PC-3 (cell line): ENCODE measurements at regions not wholly inside any gene's neighbourhood (a gene's known extent, or its start where the extent isn't known, plus 50 kb on each side); places are given as distances from the start of the nearest gene placed in this dataset.

Experiments used
- ATAC-seq: fragments of 200-7000 bp; cut with Tn5 transposase; 2 replicates; pipeline ENCODE4 v1.9.1; 2020; ENCODE audit warnings: mild to moderate bottlenecking, moderate library complexity
- BruUV-seq: library from RNA; stranded (reverse); fragments of 400-500 nt; replicated peaks from 2 replicates; lab custom pipeline; 2021; lab: Mats Ljungman, UMichigan
- CTCF ChIA-PET: fragments of 300-600 bp; sonication (Branson Sonifier 250); formaldehyde crosslinking; loops from one replicate; lab custom pipeline; 2022; ENCODE audit warnings: antibody characterized with exemption; lab: Charles Lee
- POLR2A ChIA-PET: fragments of 300-600 bp; sonication (Branson Sonifier 250); formaldehyde crosslinking; loops from one replicate; lab custom pipeline; 2022; ENCODE audit warnings: antibody characterized with exemption; ENCODE audit not compliant: unreplicated experiment; lab: Charles Lee
- DNase-seq: peaks from one replicate; pipeline ENCODE4 v3.0.0-alpha.2; 2015
- H2AFZ ChIP-seq: fragments of 300-600 bp; sonication (generic); 2 replicates; pipeline ENCODE4 v1.6.0; 2016; ENCODE audit warnings: antibody characterized with exemption, low read length
- H3F3A ChIP-seq: fragments of 300-600 bp; sonication (generic); one replicate; pipeline ENCODE4 v1.6.0; 2017; ENCODE audit warnings: antibody characterized with exemption, low read length, control low read depth, mild to moderate bottlenecking; ENCODE audit not compliant: unreplicated experiment
- H3K27ac ChIP-seq: fragments of 300-600 bp; sonication (generic); 2 replicates; pipeline ENCODE4 v1.5.1; 2016; ENCODE audit warnings: mild to moderate bottlenecking, low read length
- H3K27me3 ChIP-seq: fragments of 300-600 bp; sonication (generic); 2 replicates; pipeline ENCODE4 v1.6.1; 2016; ENCODE audit warnings: low read length, mixed read lengths
- H3K36me3 ChIP-seq: fragments of 300-600 bp; sonication (generic); 2 replicates; pipeline ENCODE4 v1.6.1; 2016; ENCODE audit warnings: low read depth, mixed run types, low read length, mixed read lengths
- H3K4me1 ChIP-seq: fragments of 300-600 bp; sonication (generic); 2 replicates; pipeline ENCODE4 v1.5.1; 2016; ENCODE audit warnings: low read length; ENCODE audit not compliant: insufficient read depth
- H3K4me2 ChIP-seq: fragments of 300-600 bp; sonication (generic); 2 replicates; pipeline ENCODE4 v1.6.0; 2016; ENCODE audit warnings: low read length
- H3K4me3 ChIP-seq: fragments of 300-600 bp; sonication (generic); 2 replicates; pipeline ENCODE4 v1.5.1; 2016; ENCODE audit warnings: mild to moderate bottlenecking, low read length, mixed read lengths
- H3K79me2 ChIP-seq: fragments of 300-600 bp; sonication (generic); 2 replicates; pipeline ENCODE4 v1.6.1; 2017; ENCODE audit warnings: low read length, mixed read lengths
- H3K9ac ChIP-seq: fragments of 300-600 bp; sonication (generic); 2 replicates; pipeline ENCODE4 v1.6.0; 2016; ENCODE audit warnings: mild to moderate bottlenecking, low read length
- H3K9me2 ChIP-seq: fragments of 300-600 bp; sonication (generic); replicated peaks from 2 replicates; pipeline ENCODE4 v1.6.1; 2016; ENCODE audit warnings: mixed run types, low read length, mixed read lengths
- H3K9me3 ChIP-seq: fragments of 300-600 bp; sonication (generic); 2 replicates; pipeline ENCODE4 v1.6.1; 2016; ENCODE audit warnings: low read length, mixed read lengths
- H4K20me1 ChIP-seq: fragments of 300-600 bp; sonication (generic); 2 replicates; pipeline ENCODE4 v1.6.1; 2016; ENCODE audit warnings: low read length, mixed read lengths
- CTCF ChIP-seq: fragments of 300-600 bp; sonication (generic); conservative IDR thresholded peaks from 2 replicates; pipeline ENCODE4 v1.5.1; 2017; ENCODE audit warnings: antibody characterized with exemption, low read depth, mild to moderate bottlenecking, low read length
- EZH2 ChIP-seq: fragments of 300-600 bp; sonication (generic); IDR thresholded peaks from one replicate; pipeline ENCODE4 v1.6.1; 2017; ENCODE audit warnings: antibody characterized with exemption, mild to moderate bottlenecking, low read length; ENCODE audit not compliant: unreplicated experiment
- EZH2phosphoT487 ChIP-seq: fragments of 300-600 bp; sonication (generic); IDR thresholded peaks from 2 replicates; pipeline ENCODE4 v1.6.1; 2018; ENCODE audit warnings: mild to moderate bottlenecking, antibody characterized with exemption, low read length, borderline replicate concordance
- intact Hi-C: fragments of 100-400 bp; cut with micrococcal nuclease; formaldehyde crosslinking; loops from 2 replicates; pipeline ENCODE4 v1.9.0; 2023

- H2AFZ ChIP-seq = no peak overlapping the region
- BruUV-seq = no TSS peak
- H3K27ac ChIP-seq = no peak overlapping the region
- no peak overlapping the region for H3K9ac ChIP-seq
- CTCF ChIA-PET = no interaction called here
- no peaks in the 10 kb centered on the region for H3K79me2 ChIP-seq
- no peaks in the 10 kb centered on the region for H3F3A ChIP-seq
- DNase-seq (no peak), ATAC-seq (no peak)
- POLR2A ChIA-PET = no interaction called here
- H3K4me3 ChIP-seq = no peak overlapping the region
- H3K27me3 ChIP-seq = peaks cover 6% of the 10 kb centered on the region; the same call in 1 of the 2 replicates
- no peak overlapping the region for H3K4me2 ChIP-seq
- H3K4me1 ChIP-seq = no peaks in the 10 kb centered on the region
- 0 out of 2 replicates have a peak, but pooled peaks cover 6% of the 10 kb centered on the region for H3K9me3 ChIP-seq
- intact Hi-C loops = no loop called here
- no peaks in the 10 kb centered on the region for H3K36me3 ChIP-seq
- TF ChIP-seq CTCF (no peak), EZH2phosphoT487 (no peak), EZH2 (no peak)
- H3K9me2 ChIP-seq = no peaks in the 10 kb centered on the region
- no peaks in the 10 kb centered on the region for H4K20me1 ChIP-seq
These were observed 451.4 kb downstream of the EIPR1 start for GRCh38 chr2:2926009-2926857.

- Histone ChIP-seq H4K20me1 (no peaks in the 10 kb centered on the region), H3K9me2 (no peaks in the 10 kb centered on the region), H3K27me3 (peaks cover 32% of the 10 kb centered on the region), H3K4me3 (no peak overlapping the region), H3K9ac (no peak overlapping the region), H3F3A (no peaks in the 10 kb centered on the region), H3K27ac (no peak overlapping the region), H3K79me2 (no peaks in the 10 kb centered on the region), H2AFZ (no peak overlapping the region), H3K4me1 (no peaks in the 10 kb centered on the region), H3K36me3 (no peaks in the 10 kb centered on the region), H3K9me3 (no peaks in the 10 kb centered on the region), H3K4me2 (no peak overlapping the region)
- no TSS peak for BruUV-seq
- ChIA-PET POLR2A (no interaction called here), CTCF (no interaction called here)
- intact Hi-C loops = no loop called here
- TF ChIP-seq EZH2 (no peak), CTCF (no peak), EZH2phosphoT487 (no peak)
- no peak for DNase-seq
- ATAC-seq = no peak
These were observed 455.5 kb downstream of the EIPR1 start for GRCh38 chr2:2922156-2922555.
